BE2C (cell line): ENCODE measurements at regions not wholly inside any gene's neighbourhood (a gene's known extent, or its start where the extent isn't known, plus 50 kb on each side); places are given as distances from the start of the nearest gene placed in this dataset.
A peak's percentile ranks its signal among the peaks of the same experiment; 100 is the strongest.
"Not testable (repeated sequence)": the region's sequence is repeated elsewhere in the genome, so short reads cannot be mapped to it uniquely, and the experiment has no call there.

ENCODE experiments used
- DNase-seq: peaks from one replicate; pipeline ENCODE4 v3.0.0-alpha.2; 2020
- H3K27me3 ChIP-seq: fragments of 250-450 bp; sonication (Bioruptor Pico); 2 replicates; pipeline ENCODE4 v1.5.1; 2020; ENCODE audit warnings: mild to moderate bottlenecking
- H3K36me3 ChIP-seq: fragments of 250-450 bp; sonication (Bioruptor Pico); 2 replicates; pipeline ENCODE4 v1.5.1; 2020; ENCODE audit warnings: mild to moderate bottlenecking
- H3K4me1 ChIP-seq: fragments of 250-450 bp; sonication (Bioruptor Pico); 2 replicates; pipeline ENCODE4 v1.5.1; 2020
- H3K4me3 ChIP-seq: 2 replicates; pipeline ENCODE4 v1.5.1; 2011; ENCODE audit warnings: low read depth, low read length
- H3K9me3 ChIP-seq: fragments of 250-450 bp; sonication (Bioruptor Pico); 2 replicates; pipeline ENCODE4 v1.5.1; 2020
- TF ChIP-seq, protein P1 (sequence below): IDR thresholded peaks from 2 replicates; pipeline ENCODE4 v1.5.1; 2012; ENCODE audit warnings: mild to moderate bottlenecking, low read depth, low read length

DNA sequence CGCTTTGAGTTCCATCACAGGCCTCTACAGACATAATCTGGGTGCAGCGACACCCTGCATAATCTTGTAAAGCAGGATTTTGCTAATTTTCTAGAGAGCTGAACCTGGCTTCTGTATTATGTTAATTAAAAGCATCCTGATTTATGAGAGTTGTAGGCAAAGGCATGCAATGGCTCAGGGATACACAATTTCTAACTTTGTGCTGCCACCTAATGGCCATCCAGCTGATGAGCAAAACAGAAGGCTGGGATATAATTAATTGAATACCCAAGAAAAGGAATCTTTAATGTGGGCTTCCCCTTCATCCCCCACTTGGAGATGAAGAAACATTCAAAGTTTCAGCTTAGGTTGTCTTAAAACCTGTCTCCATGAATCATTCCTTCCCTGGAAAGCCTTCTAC is 78.1 kb downstream of the BMP15 start:
- no peaks in the 10 kb centered on the region; the same call in 1 of the 2 replicates for H3K27me3 ChIP-seq
- H3K9me3 ChIP-seq: no peaks in the 10 kb centered on the region
- peak; percentile 26 for DNase-seq
- H3K4me3 ChIP-seq: no peak overlapping the region
- H3K4me1 ChIP-seq: no peaks in the 10 kb centered on the region
- TF ChIP-seq, protein P1, sequence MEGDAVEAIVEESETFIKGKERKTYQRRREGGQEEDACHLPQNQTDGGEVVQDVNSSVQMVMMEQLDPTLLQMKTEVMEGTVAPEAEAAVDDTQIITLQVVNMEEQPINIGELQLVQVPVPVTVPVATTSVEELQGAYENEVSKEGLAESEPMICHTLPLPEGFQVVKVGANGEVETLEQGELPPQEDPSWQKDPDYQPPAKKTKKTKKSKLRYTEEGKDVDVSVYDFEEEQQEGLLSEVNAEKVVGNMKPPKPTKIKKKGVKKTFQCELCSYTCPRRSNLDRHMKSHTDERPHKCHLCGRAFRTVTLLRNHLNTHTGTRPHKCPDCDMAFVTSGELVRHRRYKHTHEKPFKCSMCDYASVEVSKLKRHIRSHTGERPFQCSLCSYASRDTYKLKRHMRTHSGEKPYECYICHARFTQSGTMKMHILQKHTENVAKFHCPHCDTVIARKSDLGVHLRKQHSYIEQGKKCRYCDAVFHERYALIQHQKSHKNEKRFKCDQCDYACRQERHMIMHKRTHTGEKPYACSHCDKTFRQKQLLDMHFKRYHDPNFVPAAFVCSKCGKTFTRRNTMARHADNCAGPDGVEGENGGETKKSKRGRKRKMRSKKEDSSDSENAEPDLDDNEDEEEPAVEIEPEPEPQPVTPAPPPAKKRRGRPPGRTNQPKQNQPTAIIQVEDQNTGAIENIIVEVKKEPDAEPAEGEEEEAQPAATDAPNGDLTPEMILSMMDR: peak; percentile 56
- H3K36me3 ChIP-seq: no peaks in the 10 kb centered on the region

DNA sequence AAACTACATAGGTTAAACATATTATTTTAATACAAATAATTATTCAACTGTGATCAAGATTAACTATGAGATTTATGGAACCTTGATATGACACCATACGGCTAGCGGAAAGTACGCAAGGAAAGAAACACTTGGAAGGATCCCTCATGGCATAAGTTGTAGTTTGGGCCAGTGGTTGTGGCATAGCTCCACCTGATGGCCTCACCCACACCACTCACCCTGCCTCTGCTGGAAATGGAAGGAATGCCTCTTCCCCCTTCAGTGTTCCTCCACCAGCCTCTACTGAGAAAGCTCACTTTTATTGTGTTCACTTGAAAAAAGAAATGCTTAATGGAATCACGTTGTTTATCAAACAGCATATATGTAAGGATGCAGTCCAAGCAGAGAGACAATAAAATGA is 86.4 kb downstream of the BMP15 start:
- Histone ChIP-seq H3K9me3 (no peaks in the 10 kb centered on the region), H3K36me3 (no peaks in the 10 kb centered on the region), H3K27me3 (no peaks in the 10 kb centered on the region), H3K4me3 (no peak overlapping the region), H3K4me1 (no peaks in the 10 kb centered on the region)
- no peak for DNase-seq
- TF ChIP-seq, protein P1: 0 out of 2 replicates have a peak, but pooled peaks have one; percentile 3

GRCh38 chrX:51000384-51000783 is 89.8 kb downstream of the BMP15 start:
- DNase-seq, H3K9me3 ChIP-seq, H3K4me3 ChIP-seq, H3K27me3 ChIP-seq, H3K36me3 ChIP-seq, H3K4me1 ChIP-seq: not testable (repeated sequence)

GRCh38 chrX:51001733-51002632 is 91.4 kb downstream of the BMP15 start:
- DNase-seq, H3K4me1 ChIP-seq, H3K9me3 ChIP-seq, H3K4me3 ChIP-seq, H3K36me3 ChIP-seq, H3K27me3 ChIP-seq: not testable (repeated sequence)

- TF ChIP-seq, protein P1: no peak
- Histone ChIP-seq H3K9me3 (no peaks in the 10 kb centered on the region), H3K27me3 (no peaks in the 10 kb centered on the region), H3K4me3 (no peak overlapping the region), H3K36me3 (no peaks in the 10 kb centered on the region), H3K4me1 (no peaks in the 10 kb centered on the region)
- DNase-seq: no peak
Measured at GRCh38 chrX:51006064-51006463, 95.5 kb downstream of the BMP15 start.

DNA sequence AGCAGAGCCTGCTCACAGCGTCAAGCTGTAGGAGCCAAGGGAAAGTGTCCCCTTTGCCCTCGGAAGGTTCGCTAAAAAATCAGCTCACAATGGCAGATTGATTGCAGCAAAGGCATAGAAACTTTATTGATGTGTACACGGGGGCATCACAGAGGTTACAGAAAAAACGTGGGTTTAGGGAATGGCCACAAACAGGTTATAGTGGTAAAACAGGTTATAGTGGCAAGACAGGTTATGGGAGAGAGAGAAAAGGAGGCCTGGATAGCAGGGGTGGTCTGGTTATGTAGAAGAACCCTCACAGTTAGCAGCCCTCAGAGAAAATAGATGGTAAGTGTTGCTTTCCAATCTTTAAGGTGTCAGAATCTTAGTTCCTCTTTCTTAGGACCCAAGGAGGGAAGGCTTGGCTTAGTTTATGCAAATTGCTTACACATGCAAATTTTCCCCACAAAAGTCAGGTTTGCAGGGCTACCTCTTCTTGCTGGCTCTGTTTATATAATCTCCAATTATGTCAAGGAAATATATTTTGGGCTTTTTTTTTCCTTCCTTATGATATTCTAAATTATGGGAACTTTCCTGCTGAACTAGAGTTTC is 113.7 kb downstream of the BMP15 start:
- no peak for DNase-seq
- Histone ChIP-seq H3K27me3 (no peaks in the 10 kb centered on the region), H3K9me3 (no peaks in the 10 kb centered on the region)

More for the DNA sequence above, 113.7 kb downstream of the BMP15 start:
- TF ChIP-seq, protein P1: no peak
- H3K4me1 ChIP-seq: no peaks in the 10 kb centered on the region
- H3K36me3 ChIP-seq: no peaks in the 10 kb centered on the region
- no peak overlapping the region for H3K4me3 ChIP-seq
